ENCODE measurements at regions not wholly inside any gene's neighbourhood (a gene's known extent, or its start where the extent isn't known, plus 50 kb on each side); places are given as distances from the start of the nearest gene placed in this dataset.

DNA sequence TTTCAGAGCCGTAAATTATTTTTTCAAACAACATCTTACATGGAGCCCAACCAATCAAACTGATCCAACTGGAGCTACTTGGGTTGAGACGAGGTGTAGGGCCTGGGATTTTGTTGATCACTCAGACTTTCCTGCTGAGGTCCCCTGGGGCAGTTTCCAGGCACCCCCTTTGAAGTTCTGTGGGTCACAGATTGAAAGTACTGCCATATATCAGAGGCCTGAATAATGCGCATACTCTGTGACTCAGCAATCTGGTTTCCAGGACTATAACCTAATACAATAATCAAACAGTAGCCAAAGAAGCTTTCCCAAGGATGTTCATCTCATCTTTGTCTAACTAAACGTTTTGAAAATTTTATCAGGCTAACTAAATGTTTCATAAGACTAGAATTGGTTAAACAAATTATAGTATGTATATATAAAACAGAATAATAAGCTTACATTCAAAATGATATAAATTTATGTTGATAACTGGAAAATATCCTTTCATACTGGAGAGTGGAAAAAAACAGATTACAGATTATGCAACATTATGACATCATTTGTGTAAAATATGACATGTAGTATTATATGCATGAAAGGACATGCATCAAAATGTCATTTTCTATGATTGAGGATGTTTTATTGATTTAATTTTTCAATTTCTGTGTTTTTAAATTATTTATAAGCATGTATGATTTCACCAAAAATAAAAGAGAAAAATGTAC lies 617.1 kb downstream of the NTRK3 start:
- TF ChIP-seq, protein P1, sequence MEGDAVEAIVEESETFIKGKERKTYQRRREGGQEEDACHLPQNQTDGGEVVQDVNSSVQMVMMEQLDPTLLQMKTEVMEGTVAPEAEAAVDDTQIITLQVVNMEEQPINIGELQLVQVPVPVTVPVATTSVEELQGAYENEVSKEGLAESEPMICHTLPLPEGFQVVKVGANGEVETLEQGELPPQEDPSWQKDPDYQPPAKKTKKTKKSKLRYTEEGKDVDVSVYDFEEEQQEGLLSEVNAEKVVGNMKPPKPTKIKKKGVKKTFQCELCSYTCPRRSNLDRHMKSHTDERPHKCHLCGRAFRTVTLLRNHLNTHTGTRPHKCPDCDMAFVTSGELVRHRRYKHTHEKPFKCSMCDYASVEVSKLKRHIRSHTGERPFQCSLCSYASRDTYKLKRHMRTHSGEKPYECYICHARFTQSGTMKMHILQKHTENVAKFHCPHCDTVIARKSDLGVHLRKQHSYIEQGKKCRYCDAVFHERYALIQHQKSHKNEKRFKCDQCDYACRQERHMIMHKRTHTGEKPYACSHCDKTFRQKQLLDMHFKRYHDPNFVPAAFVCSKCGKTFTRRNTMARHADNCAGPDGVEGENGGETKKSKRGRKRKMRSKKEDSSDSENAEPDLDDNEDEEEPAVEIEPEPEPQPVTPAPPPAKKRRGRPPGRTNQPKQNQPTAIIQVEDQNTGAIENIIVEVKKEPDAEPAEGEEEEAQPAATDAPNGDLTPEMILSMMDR (IDR thresholded peaks at IDR 0.05): no peak
- TF ChIP-seq, protein P2, sequence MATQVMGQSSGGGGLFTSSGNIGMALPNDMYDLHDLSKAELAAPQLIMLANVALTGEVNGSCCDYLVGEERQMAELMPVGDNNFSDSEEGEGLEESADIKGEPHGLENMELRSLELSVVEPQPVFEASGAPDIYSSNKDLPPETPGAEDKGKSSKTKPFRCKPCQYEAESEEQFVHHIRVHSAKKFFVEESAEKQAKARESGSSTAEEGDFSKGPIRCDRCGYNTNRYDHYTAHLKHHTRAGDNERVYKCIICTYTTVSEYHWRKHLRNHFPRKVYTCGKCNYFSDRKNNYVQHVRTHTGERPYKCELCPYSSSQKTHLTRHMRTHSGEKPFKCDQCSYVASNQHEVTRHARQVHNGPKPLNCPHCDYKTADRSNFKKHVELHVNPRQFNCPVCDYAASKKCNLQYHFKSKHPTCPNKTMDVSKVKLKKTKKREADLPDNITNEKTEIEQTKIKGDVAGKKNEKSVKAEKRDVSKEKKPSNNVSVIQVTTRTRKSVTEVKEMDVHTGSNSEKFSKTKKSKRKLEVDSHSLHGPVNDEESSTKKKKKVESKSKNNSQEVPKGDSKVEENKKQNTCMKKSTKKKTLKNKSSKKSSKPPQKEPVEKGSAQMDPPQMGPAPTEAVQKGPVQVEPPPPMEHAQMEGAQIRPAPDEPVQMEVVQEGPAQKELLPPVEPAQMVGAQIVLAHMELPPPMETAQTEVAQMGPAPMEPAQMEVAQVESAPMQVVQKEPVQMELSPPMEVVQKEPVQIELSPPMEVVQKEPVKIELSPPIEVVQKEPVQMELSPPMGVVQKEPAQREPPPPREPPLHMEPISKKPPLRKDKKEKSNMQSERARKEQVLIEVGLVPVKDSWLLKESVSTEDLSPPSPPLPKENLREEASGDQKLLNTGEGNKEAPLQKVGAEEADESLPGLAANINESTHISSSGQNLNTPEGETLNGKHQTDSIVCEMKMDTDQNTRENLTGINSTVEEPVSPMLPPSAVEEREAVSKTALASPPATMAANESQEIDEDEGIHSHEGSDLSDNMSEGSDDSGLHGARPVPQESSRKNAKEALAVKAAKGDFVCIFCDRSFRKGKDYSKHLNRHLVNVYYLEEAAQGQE (IDR thresholded peaks at IDR 0.05; ENCODE audit: insufficient read depth in 1 of 2, low read depth in 2 of 2, low read length in 1 of 2): no peak
